Endodermal cell (in vitro differentiated cells): ENCODE measurements at regions not wholly inside any gene's neighbourhood (a gene's known extent, or its start where the extent isn't known, plus 50 kb on each side); places are given as distances from the start of the nearest gene placed in this dataset.

Source experiments
- DNase-seq: peaks from one replicate; pipeline ENCODE4 v3.0.0-alpha.2; 2017
- H3K27ac ChIP-seq: 2 replicates; pipeline ENCODE4 v1.5.1; 2013; ENCODE audit warnings: mild to moderate bottlenecking, low read depth, low read length, moderate library complexity
- H3K27me3 ChIP-seq: 2 replicates; pipeline ENCODE4 v1.6.1; 2013; ENCODE audit warnings: mild to moderate bottlenecking, low read length, moderate library complexity; ENCODE audit not compliant: insufficient read depth, control insufficient read depth, poor library complexity, severe bottlenecking
- H3K36me3 ChIP-seq: 2 replicates; pipeline ENCODE4 v1.7.0; 2013; ENCODE audit warnings: mild to moderate bottlenecking, low read length, moderate library complexity; ENCODE audit not compliant: control insufficient read depth, insufficient read depth
- H3K4me1 ChIP-seq: one replicate; pipeline ENCODE4 v1.7.0; 2013; ENCODE audit warnings: low read length; ENCODE audit not compliant: control insufficient read depth, insufficient read depth
- H3K4me3 ChIP-seq: 2 replicates; pipeline ENCODE4 v1.5.1; 2013; ENCODE audit warnings: mild to moderate bottlenecking, low read length, moderate library complexity
- H3K9ac ChIP-seq: 2 replicates; pipeline ENCODE4 v1.6.1; 2013; ENCODE audit warnings: mild to moderate bottlenecking, low read length, moderate library complexity; ENCODE audit not compliant: poor library complexity, severe bottlenecking; ENCODE audit errors: extremely low read depth
- H3K9me3 ChIP-seq: 2 replicates; pipeline ENCODE4 v1.6.1; 2013; ENCODE audit warnings: mild to moderate bottlenecking, low read length, moderate library complexity; ENCODE audit not compliant: control insufficient read depth
- H3K27ac Mint-ChIP-seq: 2 replicates; pipeline ENCODE4 v1.8.0; 2020; ENCODE audit warnings: mixed read lengths
- H3K27me3 Mint-ChIP-seq: 2 replicates; pipeline ENCODE4 v1.8.0; 2021; ENCODE audit warnings: mild to moderate bottlenecking, mixed read lengths; ENCODE audit not compliant: insufficient read depth
- H3K36me3 Mint-ChIP-seq: 2 replicates; pipeline ENCODE4 v1.8.0; 2020; ENCODE audit warnings: low read depth, mixed read lengths
- H3K4me1 Mint-ChIP-seq: 2 replicates; pipeline ENCODE4 v1.8.0; 2020; ENCODE audit warnings: mixed read lengths
- H3K4me3 Mint-ChIP-seq: 2 replicates; pipeline ENCODE4 v1.8.0; 2020; ENCODE audit warnings: mild to moderate bottlenecking, moderate library complexity, mixed read lengths
- H3K9me3 Mint-ChIP-seq: 2 replicates; pipeline ENCODE4 v1.8.0; 2020; ENCODE audit warnings: mild to moderate bottlenecking, mixed read lengths
- WGBS, 2 experiments: methylation state at CpG; one replicate each; pipeline versions ENCODE4 v1.1.5 to v1.1.7; 2013; ENCODE audit warnings: missing lambda C conversion rate in 2 of 2, mixed read lengths in 1 of 2; ENCODE audit not compliant: insufficient coverage in 1 of 2, insufficient read length in 1 of 2; 5-methylcytosine and 5-hydroxymethylcytosine counted together
- TF ChIP-seq, protein P1 (sequence below): fragments of 200-600 bp; sonication (generic); conservative IDR thresholded peaks from 2 replicates; pipeline ENCODE4 v1.5.0; 2021; ENCODE audit warnings: antibody characterized with exemption, mild to moderate bottlenecking

DNA sequence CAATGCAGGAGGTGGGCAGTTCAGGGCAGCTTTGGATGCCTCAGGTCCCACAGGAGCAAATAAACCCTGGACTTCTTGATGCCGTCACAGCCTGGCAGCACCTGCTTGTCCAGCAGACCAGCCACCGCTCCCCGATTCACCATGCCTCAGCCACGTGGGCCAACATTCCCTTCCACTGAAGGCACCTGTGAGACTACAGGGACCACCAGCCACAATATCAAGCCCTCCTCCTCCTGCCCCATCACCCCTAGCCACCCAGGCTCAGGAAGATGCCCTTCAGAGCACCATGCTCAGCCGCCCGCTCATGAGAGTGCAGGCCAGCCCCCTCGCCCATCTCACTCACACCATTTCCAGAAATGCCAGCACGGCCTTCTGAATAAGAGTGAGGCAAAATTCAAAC, 234.7 kb downstream of the SYK start:
- 73 to 92% methylated on average over 4 to 8 of the region's 8 CpGs for WGBS, 2 experiments
- Histone ChIP-seq H3K4me3 (no peak overlapping the region), H3K9ac (no peak overlapping the region), H3K27me3 (no peaks in the 10 kb centered on the region), H3K4me1 (peaks cover 8% of the 10 kb centered on the region), H3K27ac (no peak overlapping the region), H3K36me3 (no peaks in the 10 kb centered on the region), H3K9me3 (no peaks in the 10 kb centered on the region)
- TF ChIP-seq, protein P1, sequence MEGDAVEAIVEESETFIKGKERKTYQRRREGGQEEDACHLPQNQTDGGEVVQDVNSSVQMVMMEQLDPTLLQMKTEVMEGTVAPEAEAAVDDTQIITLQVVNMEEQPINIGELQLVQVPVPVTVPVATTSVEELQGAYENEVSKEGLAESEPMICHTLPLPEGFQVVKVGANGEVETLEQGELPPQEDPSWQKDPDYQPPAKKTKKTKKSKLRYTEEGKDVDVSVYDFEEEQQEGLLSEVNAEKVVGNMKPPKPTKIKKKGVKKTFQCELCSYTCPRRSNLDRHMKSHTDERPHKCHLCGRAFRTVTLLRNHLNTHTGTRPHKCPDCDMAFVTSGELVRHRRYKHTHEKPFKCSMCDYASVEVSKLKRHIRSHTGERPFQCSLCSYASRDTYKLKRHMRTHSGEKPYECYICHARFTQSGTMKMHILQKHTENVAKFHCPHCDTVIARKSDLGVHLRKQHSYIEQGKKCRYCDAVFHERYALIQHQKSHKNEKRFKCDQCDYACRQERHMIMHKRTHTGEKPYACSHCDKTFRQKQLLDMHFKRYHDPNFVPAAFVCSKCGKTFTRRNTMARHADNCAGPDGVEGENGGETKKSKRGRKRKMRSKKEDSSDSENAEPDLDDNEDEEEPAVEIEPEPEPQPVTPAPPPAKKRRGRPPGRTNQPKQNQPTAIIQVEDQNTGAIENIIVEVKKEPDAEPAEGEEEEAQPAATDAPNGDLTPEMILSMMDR: no peak
- no peaks in the 10 kb centered on the region for H3K9me3 Mint-ChIP-seq
- DNase-seq: no peak
- H3K36me3 Mint-ChIP-seq: no peaks in the 10 kb centered on the region
- H3K27me3 Mint-ChIP-seq: peaks cover 7% of the 10 kb centered on the region
- H3K27ac Mint-ChIP-seq: no peak overlapping the region
- peaks cover 9% of the 10 kb centered on the region for H3K4me1 Mint-ChIP-seq
- no peak overlapping the region for H3K4me3 Mint-ChIP-seq

GRCh38 chr9:91036826-91037510, 235.3 kb downstream of the SYK start:
- H3K27me3 ChIP-seq: no peaks in the 10 kb centered on the region
- peaks cover 9% of the 10 kb centered on the region for H3K4me1 Mint-ChIP-seq
- H3K27me3 Mint-ChIP-seq: peaks cover 5% of the 10 kb centered on the region
- peaks cover 8% of the 10 kb centered on the region for H3K4me1 ChIP-seq
- H3K9me3 Mint-ChIP-seq: no peaks in the 10 kb centered on the region
- H3K27ac ChIP-seq: no peak overlapping the region
- peak; percentile 89 for DNase-seq
- TF ChIP-seq, protein P1: peak; percentile 73
- H3K9ac ChIP-seq: no peak overlapping the region
- H3K36me3 Mint-ChIP-seq: no peaks in the 10 kb centered on the region
- H3K4me3 Mint-ChIP-seq: no peak overlapping the region
- no peak overlapping the region for H3K27ac Mint-ChIP-seq
- H3K4me3 ChIP-seq: no peak overlapping the region
- H3K9me3 ChIP-seq: no peaks in the 10 kb centered on the region
- H3K36me3 ChIP-seq: no peaks in the 10 kb centered on the region
- WGBS, 2 experiments: 74 to 78% methylated on average over 23 to 32 of the region's 32 CpGs

DNA sequence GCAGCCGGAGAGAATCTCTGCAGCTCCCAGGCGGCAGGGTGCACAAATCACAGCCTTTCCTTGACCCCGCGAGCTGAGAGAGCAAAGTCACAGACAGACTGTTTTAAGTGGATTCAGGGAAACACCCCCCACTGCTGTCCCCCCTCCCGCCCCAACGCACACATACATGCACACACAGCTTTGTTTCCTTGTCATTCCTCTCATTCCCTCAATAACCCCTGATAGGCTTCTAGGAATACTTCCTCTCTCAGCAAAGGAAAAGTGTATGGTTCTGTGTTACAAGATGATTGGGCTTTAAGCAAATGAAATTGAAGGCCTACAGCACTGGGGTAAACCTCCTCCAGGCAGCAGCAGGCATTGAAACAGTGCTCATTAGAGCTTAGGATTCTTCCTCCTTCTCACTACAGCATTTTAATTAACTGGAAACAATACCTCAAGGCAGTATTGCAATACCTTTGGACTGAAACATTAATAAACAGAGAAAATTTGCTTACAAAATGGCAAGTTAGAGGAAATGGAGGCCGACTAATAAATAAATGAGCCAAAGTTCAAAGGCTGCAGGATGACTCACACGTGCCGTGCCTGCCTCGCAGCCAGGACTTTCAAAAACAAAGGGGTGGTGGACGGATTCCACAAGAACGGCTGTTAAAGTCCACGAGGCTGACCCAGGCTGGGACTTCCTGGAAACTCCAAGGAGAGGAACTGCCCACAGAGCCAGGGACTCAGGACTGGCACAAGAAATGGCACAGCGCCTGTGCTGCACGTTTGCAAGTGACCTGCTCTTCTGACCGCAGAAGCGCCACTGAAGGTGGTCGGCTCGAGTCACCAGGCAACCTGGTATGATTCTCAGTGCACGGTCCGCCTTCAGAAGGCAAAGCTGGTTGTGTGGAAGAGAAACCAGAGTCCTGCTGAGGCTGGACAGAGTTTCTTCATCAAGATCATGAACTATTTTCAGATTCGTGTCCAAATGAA, 236.2 kb downstream of the SYK start:
- Histone ChIP-seq H3K9me3 (no peaks in the 10 kb centered on the region), H3K36me3 (no peaks in the 10 kb centered on the region), H3K9ac (no peak overlapping the region), H3K27me3 (no peaks in the 10 kb centered on the region), H3K27ac (no peak overlapping the region), H3K4me1 (peaks cover 8% of the 10 kb centered on the region), H3K4me3 (no peak overlapping the region)
- Mint-ChIP-seq H3K36me3 (no peaks in the 10 kb centered on the region), H3K9me3 (no peaks in the 10 kb centered on the region), H3K27ac (no peak overlapping the region), H3K4me1 (peaks cover 9% of the 10 kb centered on the region), H3K4me3 (no peak overlapping the region), H3K27me3 (peaks cover 5% of the 10 kb centered on the region)
- TF ChIP-seq, protein P1: no peak
- WGBS, 2 experiments: 78 to 80% methylated on average over 16 to 22 of the region's 22 CpGs
- DNase-seq: no peak
